LoVo (cell line): ENCODE measurements at regions not wholly inside any gene's neighbourhood (a gene's known extent, or its start where the extent isn't known, plus 50 kb on each side); places are given as distances from the start of the nearest gene placed in this dataset.
"Not testable (repeated sequence)": the region's sequence is repeated elsewhere in the genome, so short reads cannot be mapped to it uniquely, and the experiment has no call there.

Experiments
- DNase-seq: peaks from one replicate; pipeline ENCODE4 v3.0.0-alpha.2; 2016; ENCODE audit warnings: low spot score

DNA sequence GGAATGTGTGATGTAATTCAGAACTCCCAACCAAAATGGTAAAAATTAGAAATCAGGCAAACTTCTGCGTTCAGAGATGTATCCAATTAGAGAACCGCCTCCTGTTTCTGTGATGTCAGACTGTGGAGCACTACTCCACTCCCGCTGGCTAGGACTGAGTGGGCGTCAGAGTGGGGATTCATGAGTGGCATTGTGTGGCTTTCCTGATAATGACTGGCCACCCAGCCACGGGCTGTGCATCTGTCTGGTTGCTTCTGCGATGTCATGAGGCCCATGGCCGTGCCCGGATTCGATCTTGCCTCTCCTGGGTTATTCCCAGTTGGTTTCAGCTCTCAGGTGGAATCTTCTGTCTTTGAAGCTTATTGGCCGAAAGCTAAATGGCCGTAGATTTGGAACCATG is 87.1 kb upstream of the KCNA1 start:
- DNase-seq = no peak

DNA sequence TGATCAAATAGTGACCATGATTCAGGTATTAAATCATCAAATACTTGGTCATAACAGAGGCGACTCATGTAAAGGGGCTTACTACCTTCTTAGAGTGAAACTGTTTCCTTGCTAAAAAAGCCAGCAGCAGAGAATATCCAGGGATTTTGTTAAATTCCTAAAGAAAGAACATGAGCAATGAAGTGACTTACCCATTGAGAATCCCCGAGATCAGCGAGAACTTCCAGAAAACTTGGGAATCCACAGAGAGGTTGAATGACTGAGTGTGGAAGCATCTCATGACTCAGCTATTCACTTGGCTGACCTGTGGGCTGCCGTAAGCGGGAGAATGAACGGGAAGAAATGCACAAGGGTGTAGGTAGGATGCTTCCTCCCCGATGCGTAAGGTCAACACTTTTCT is 85.3 kb upstream of the KCNA1 start:
- DNase-seq = no peak

DNA sequence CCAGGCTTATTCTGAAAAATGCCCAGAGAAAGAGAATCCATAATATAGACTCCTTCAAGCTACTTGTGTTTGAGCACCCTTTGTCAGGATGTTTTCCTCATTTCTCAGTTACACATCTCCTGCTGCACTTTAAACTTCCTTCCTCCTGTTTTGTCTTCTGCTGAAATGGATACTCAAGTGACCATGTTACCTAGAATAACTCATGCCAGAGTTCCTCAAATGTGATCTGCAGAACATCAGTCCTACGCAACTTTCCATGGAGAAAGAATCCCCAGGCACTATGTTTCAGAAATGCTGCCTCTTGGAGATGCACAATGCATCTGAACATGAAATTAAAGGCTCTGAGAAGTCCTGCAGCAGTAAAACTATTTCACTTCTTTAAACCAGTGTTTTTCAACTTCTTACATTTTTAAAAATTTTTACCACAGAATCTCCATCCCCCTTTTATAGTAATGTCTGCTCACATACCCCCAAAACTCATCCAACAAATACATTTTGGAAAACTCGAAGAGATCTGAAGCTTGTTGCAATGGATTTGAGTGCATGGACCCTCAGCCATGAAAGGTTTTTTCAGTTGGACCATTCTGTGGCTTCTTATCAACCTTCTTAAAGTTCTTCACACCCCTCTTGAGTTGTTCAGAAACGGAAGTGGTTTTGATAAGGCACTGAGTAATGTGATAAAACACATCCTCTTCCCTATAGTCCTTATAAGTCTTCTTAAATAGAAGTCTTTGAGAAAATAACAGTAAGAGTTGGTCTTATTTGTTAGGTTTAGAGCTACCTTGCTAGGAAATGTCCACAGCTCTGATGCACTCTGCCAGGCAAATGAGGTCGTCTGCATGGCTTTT is 84.5 kb upstream of the KCNA1 start:
- DNase-seq = no peak

DNA sequence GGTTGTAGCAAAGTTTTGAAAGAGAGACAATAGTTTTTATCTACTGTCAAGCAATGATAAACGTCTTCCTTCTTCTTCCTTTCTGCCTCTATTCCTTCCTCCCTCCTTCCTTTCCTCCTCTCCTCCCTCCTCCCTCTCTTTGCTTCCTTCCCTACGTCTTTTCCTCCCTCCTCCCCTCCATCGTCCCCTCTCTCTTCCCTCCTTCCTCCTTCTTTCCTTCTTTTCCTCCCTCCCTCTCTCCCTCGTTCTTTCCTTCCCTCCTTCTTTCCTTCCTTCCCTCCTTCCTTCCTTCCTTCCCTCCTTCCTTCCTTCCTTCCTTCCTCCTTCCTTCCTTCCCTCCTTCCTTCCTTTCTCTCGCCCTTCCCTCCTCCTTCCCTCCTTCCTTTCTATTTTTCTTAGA is 82.8 kb upstream of the KCNA1 start:
- no peak for DNase-seq

DNA sequence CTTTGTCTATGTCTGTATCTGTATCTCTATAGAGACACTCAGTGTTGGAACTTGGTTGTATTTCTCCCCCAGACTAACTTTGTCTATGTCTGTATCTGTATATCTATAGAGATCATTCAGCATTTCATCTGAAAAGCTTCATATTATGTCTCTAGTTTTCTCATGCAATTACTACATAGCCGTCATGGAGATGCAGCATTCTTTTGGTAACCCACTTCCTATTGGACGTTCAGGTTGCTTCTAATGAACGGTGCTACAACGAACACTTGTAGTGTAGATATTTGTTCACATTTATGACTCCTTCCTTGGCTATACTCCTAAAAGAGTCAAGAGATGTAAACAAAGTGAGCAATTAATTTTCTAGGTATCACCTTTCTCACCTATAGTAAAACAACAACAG is 81.5 kb upstream of the KCNA1 start:
- DNase-seq = no peak

DNA sequence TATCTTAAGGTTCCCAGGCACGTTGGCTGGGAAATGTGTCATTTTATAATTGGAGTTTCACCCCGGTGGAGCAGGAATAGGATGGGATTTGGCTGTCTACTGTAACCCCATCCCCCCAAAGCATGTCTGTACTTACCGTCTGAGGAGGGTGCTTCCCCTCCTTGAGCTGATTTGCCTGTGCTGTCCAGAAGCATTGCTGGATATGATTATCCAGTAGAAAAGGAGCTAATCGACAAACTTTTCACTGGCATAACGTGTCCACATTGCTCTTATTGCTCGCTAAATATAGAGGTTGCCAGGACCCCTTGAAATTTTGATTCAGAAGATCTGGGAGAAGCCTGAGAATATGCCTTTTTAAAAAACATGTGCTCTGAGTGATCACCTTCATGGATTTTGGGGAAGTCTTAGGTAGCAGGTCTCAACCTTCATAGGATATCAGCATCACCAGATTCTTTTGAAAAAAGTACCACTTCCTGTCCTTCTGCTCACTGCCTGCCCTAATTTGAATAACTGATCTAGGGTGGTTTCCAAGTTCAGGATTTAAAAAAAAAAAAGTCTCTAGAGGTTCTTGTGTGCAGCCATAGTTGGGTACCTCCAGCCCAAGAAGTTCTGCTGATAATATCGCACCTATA is 80.4 kb upstream of the KCNA1 start:
- no peak for DNase-seq

DNA sequence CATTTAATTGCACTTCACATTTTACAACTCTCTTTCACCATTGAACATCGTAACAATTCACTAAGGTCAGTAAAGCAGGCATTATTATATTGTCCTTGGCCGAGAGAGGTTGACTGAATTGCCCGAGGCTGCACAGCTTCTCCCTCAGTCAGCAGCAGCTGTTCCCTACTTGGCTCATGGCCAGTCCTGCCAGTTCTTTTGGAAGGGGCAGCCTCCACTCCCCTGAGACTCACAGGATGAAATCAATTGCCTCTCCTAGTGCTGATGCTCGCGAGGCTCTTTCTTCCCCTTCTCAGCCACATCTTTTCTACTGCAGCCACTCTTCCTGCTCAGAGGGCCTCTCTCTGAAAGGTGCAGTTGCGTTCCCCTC is 79.9 kb upstream of the KCNA1 start:
- DNase-seq = no peak

DNA sequence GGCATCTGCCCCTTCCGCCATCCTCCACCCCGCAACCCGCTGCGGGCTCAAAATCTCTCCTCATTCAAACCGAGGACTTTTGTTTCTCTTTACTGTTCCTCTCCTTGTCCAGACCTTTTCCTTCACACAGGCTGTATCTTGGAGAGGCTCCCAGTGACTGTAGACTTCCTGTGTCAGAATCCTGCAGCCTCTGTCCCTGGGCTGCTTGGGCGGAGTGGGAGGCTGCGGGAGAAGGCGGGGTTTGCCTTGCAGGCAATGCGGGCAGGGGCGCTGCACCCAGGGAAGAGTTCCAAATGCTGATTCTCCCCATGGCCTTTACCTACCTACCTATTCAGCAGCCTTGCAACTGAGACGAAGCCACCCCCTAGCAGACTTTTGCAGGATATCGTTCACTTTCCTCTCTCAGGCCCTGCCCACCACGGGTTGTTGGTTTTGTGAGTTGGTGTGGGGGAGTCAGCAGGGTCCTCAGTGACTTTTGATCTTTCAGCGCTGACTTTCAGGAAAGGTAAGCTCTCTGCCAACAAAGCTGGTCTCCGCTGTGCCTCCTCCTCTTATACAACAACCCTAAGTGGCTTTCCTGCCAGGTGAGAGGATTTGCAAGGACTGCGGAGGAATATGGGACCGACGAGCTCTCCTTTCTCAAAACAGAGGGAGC is 79.0 kb upstream of the KCNA1 start:
- DNase-seq = no peak

DNA sequence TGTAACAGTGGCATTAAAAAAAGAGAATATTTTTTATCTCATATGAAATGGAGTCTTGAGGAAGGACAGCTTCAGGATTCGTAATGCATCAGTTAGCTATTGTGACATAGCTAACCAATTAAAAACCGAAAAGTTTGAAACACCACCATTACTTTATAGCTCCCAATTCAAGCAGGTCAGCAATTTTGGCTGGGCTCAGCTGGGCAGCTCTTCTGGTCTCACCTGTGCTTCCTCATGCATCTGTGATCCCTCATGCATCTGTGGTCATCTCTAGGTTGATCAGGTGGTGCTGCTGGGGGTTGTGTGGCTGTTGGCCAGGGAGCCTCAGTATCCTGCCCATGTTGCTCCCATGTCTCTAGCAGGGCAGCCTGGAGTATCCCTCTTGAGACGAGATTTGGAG is 76.7 kb upstream of the KCNA1 start:
- no peak for DNase-seq

DNA sequence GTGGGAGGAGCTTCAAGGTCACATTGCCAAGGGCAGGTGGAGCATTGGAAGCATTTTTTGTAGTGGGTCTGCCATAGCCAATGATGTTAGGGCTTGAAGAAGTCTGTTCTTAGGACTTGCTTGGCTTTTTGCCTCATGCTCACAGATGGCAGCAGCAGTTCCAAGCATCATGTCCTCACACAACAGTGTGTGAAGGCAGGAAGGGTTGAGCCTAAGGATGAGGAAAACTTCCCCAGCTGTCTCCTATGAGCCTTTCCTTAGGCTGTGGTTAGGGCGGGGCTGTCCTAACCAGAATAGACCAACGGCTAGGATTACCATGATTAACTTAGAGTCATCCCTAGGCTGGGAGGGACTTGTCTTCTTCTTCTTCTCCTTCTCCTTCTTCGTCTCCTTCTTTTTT is 76.2 kb upstream of the KCNA1 start:
- no peak for DNase-seq

DNA sequence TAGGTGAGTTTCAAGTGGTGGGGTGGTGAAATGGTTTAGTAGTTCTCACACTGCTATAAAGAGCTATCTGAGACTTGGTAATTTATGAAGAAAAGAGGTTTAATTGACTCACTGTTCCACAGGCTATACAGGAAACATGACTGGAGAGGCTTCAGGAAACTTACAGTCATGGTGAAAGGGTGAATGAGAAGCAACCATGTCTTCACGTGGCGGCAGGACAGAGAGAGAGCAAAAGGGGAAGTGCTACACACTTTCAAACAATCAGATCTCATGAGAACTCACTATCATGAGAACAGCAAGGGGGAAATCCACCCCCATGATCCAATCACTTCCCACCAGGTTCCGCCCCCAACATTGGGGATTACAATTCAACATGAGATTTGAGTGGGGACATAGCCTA is 67.3 kb upstream of the KCNA1 start:
- DNase-seq = not testable (repeated sequence)

DNA sequence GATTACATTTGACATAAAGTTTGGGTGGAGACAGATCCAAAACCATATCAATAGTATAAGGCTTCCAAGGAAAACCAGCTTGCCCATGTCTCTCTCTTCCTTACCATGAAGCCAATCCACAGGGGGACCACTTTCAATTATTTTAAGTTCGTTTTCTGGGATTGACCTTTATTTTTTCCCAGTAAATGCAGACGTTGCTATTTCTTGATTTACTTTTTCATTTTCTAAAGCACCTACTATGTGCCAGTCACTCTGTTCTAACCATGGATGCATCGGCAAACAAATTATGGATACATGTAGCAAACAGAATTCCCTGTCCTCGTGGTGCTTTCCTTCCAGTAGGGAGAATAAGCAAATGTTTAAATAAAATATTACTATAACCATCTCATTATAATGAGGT is 65.8 kb upstream of the KCNA1 start:
- no peak for DNase-seq

DNA sequence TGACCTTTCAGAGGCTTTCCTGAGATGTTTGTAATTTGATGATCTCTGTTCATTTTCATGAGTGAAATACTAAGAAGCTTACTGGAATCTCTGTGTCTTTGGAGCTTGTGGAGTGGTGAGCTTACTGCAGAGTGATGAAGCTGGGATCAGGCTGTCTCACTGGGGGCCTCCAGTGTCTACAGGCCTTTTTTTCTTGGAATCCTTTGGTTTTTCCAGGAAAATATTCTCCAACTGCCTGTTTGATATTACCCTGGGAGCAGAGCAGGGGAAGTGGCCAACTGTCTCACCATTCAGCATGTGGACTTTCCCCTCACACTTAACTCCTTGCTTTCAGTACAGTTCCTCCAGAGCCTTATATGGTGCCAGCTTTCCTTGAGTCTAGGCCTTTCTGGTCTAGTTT is 62.0 kb upstream of the KCNA1 start:
- DNase-seq = no peak

DNA sequence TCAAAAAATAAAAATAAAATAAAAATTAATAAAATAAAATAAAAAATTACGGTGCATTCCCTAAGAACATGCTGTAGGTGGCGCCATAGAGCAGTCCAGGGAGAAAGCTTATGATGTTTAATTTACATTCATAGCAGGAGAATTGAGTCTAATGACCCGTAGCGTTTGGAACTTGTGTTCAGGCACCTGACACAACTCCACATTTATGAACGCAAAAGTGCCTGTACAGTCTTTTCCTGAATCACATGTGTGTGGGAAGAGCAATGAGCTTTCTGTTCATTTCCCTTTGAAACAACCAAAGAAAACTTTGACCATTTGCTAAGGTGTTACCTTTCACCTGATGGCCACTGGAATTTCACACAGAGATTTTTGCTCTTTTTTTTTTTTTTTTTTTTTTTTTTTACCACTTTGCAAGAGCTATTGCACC is 60.6 kb upstream of the KCNA1 start:
- DNase-seq = peak; percentile 37

DNA sequence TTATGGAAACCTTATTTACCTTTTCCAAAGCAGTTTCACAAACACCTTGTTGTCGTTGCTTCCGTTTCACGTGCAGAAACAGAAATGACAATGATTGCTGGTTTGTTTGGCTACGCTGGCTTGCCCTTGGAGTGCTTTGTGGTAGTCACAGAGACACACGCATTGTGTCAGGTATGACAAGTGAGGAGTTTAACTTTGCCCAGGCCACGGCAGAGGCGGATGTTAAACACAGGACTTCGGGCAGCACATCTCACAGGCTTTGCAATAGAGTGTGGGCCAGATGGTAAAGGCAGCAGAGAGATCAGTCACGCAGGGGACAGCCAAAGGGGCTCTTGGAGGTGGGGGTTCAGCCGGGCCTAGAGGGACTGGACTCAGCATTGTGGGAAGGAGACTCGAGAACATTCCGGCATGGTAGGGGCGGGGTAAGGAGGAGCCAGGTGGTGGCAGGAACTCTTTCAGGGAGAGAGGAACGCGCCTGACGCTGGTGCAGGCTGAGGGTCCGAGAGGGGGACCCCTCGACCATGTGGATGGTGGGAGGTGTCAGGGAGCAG is 59.8 kb upstream of the KCNA1 start:
- no peak for DNase-seq

DNA sequence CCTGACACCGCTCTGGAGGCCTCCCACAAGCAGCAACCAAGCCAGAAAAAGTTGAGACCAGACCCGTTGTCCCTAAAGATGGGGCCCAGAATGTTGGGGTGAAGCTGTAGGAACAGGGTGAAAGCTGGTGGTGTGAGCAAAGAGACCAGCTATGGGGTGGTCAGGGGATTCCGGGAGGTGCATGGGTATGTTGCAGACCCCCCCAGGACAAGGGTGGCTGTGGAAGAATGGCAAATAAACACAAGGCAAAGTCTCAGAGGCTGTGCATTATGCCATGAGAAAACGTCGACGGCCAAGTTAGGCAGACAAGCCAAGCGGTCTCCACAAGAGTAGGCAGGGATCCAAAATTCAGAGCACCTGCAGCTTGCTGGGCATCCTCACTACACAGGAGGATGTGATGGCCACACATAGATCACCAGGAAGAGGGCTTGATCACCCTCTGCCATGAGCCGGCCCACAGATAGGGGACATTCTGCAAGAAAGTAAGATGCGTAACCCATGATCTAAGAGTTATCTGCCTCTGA is 58.8 kb upstream of the KCNA1 start:
- DNase-seq = no peak

DNA sequence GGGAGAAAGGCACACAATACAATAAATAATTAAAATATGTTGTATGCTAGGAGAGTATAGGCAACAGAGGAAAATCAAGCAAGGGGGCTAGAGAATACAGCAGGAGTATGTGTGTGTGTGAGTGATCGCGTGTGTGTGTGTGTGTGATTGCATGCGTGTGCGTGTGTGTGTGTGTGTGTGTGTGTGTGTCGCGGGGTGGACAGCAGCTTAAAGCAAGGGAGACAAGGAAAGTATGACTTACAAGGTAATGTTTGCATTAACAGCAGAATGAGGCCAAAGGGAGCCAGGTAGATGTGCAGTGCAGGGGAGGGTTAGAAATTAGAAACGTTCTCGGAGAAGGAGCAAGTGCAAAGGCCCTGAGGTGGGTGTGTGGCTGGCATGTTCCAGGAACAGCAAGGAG is 57.4 kb upstream of the KCNA1 start:
- no peak for DNase-seq

DNA sequence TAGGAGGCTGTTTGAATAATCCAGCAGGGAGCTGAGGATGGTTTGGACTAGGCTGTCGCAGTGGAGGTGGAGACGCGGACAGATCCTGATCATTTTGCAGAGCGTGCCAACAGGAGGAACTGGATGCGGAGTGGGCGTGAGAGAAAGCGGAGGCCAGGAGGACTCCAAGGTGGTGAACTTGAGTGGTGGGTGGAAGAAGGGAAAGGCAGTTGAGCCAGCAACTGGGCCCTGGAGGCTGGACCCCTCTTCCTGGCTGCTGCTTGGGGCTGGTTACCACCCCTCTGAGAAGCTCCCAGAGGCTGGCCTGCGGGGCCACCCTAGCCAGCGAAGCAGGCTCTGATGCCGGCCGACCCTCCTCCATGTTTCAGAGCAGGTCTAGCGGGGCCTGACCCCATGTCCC is 56.8 kb upstream of the KCNA1 start:
- DNase-seq = no peak

DNA sequence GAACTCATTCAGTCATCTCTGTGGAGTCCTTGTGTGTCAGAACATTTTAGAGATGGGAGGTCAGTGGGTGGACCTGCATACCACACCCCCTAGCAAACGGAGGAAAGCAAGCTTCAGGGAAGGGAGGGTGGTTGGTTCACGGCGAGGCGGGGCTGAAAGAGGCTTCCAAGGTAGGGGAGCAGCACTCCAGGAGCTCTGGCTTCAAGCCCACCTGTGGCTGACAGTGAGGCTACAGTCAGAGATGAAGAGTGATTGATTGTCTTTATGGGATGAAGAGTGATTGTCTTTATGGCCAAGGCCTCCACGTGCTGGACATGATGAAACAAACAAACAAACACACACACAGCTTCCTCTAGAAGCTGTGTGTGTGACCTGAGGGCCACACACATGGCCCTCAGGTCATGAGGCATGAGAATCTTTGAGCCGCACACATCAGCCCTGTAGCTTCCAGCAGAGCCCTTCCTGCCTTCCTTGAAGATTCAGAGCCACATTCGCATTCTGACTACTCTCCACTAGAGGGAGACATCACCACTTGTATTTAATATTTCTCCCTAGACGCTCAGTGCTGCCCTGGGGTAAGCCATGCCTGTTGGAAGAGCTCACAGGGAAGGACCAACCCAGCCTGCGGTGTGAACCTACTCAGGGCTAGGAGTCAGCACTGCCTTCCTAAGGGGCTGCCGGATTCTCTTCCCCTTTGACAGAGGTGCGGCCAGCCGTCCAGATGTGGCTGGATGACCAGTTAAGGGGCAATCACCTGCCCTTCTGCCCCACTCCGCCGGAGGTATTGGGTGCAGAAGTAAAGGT is 54.4 kb upstream of the KCNA1 start:
- peak; percentile 82 for DNase-seq

DNA sequence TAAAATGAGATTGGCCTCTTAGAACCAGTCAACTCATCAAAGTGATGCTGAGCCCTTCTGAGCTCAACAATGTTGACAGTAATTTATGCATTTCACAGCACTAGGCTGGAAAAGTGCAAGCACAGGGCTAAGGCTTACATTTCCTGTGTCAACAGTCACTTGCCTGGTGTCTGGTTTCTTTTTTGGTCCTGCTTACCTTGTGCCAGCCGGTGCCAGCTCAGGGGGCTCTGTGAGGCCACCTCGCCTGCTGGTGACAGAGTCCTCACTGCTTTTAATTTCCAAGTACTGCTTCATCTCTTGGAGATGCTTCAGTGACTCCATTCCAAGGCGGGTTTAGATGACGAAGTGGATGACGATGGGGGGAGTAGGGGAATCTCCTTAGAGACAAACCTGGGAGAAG is 53.1 kb upstream of the KCNA1 start:
- DNase-seq = no peak

DNA sequence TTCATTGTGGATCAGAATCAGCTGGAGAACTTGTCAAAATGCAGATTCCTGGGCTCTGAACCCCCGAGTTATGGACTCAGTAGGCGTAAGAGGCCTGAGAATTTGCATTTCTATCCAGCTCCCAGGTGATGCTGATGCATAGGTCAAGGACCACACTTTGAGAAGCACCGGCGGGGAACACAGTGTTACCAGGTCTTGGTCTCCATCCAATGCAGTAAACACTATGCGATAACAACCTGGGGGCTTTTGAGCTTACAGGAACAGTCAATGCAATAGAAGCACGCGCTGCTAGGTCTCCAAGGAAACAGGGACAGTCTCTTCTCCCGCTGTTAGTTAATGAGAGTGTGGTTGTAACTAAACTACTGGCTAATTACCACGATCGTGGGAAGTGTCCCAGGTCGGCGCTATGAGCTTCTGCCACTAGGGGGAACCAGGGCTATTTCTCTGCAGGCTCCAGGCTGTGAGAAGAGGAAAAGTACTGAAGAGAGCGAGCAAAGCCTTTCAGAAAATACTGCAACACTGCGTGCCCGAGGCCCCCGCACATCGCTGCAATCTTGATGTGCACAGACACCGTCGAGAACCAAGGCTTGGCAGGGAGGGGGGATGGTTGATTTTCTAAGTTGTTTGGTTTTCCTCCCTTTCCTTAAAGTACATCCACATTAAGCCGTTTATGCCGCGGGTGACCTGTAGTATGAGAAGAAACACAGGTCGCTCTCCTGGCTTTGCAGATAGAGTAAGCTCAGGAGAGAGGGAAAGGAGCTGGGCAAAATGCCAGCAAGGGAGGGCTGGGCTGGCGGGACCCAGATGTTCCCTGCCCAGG is 52.0 kb upstream of the KCNA1 start:
- DNase-seq = peak; percentile 82
